Caco-2 (cell line): ENCODE measurements at regions not wholly inside any gene's neighbourhood (a gene's known extent, or its start where the extent isn't known, plus 50 kb on each side); places are given as distances from the start of the nearest gene placed in this dataset.
"Not testable (repeated sequence)": the region's sequence is repeated elsewhere in the genome, so short reads cannot be mapped to it uniquely, and the experiment has no call there.

Source experiments
- BruUV-seq: library from RNA; stranded (reverse); fragments of 400-500 nt; replicated peaks from 2 replicates; lab custom pipeline; 2021; lab: Mats Ljungman, UMichigan
- CTCF ChIA-PET: fragments of 300-600 bp; sonication (Branson Sonifier 250); formaldehyde crosslinking; loops from one replicate; lab custom pipeline; 2022; ENCODE audit warnings: antibody characterized with exemption; lab: Charles Lee
- POLR2A ChIA-PET: fragments of 300-600 bp; sonication (Branson Sonifier 250); formaldehyde crosslinking; loops from one replicate; lab custom pipeline; 2022; ENCODE audit warnings: antibody characterized with exemption; lab: Charles Lee
- DNase-seq, 2 experiments: peaks; one replicate each; pipeline versions ENCODE4 v3.0.0 to v3.0.0-alpha.2; 2020 to 2022
- H3K27me3 ChIP-seq: replicated peaks from 2 replicates; pipeline ENCODE4 v1.6.0; 2011; ENCODE audit warnings: low read length; ENCODE audit not compliant: control insufficient read depth, insufficient read depth
- H3K36me3 ChIP-seq: 2 replicates; pipeline ENCODE4 v1.5.1; 2011; ENCODE audit warnings: low read length; ENCODE audit not compliant: control insufficient read depth, insufficient read depth
- H3K4me1 ChIP-seq: fragments of 250-450 bp; sonication (Bioruptor Pico); 2 replicates; pipeline ENCODE4 v1.5.1; 2020; ENCODE audit warnings: mild to moderate bottlenecking
- H3K4me3 ChIP-seq: 2 replicates; pipeline ENCODE4 v1.5.1; 2011; ENCODE audit warnings: low read depth, mild to moderate bottlenecking, control low read depth, low read length
- H3K9me3 ChIP-seq: fragments of 250-450 bp; sonication (Bioruptor Pico); 2 replicates; pipeline ENCODE4 v1.5.1; 2020; ENCODE audit warnings: mild to moderate bottlenecking, moderate library complexity
- H3K27ac Mint-ChIP-seq: one replicate; pipeline ENCODE4 v1.8.0; 2022; ENCODE audit warnings: mixed read lengths; ENCODE audit not compliant: unreplicated experiment
- H3K27me3 Mint-ChIP-seq: one replicate; pipeline ENCODE4 v1.8.0; 2022; ENCODE audit warnings: mixed read lengths; ENCODE audit not compliant: insufficient read depth, unreplicated experiment
- H3K36me3 Mint-ChIP-seq: one replicate; pipeline ENCODE4 v1.8.0; 2022; ENCODE audit warnings: mild to moderate bottlenecking, mixed read lengths; ENCODE audit not compliant: insufficient read depth, unreplicated experiment
- H3K4me1 Mint-ChIP-seq: one replicate; pipeline ENCODE4 v1.8.0; 2022; ENCODE audit warnings: low read depth, mixed read lengths; ENCODE audit not compliant: unreplicated experiment
- H3K4me3 Mint-ChIP-seq: one replicate; pipeline ENCODE4 v1.8.0; 2022; ENCODE audit warnings: mild to moderate bottlenecking, moderate library complexity, mixed read lengths; ENCODE audit not compliant: unreplicated experiment
- H3K9me3 Mint-ChIP-seq: one replicate; pipeline ENCODE4 v1.8.0; 2022; ENCODE audit warnings: mixed read lengths; ENCODE audit not compliant: unreplicated experiment
- CTCF ChIP-seq, 2 experiments: fragments of 200-600 bp in 1 of 2; IDR thresholded peaks; 1 replicate in 1 of 2; 2 replicates in 1 of 2; pipeline versions ENCODE4 v1.5.1 to v1.8.0; 2011 to 2022; ENCODE audit warnings: antibody characterized with exemption in 1 of 2, control low read depth in 1 of 2, inconsistent platforms in 1 of 2, low read depth in 1 of 2, low read length in 1 of 2, mild to moderate bottlenecking in 1 of 2, moderate library complexity in 1 of 2; ENCODE audit not compliant: insufficient read depth in 1 of 2, severe bottlenecking in 1 of 2, unreplicated experiment in 1 of 2
- intact Hi-C: fragments of 100-400 bp; cut with micrococcal nuclease; formaldehyde crosslinking; loops from one replicate; pipeline ENCODE4 v1.10.0; 2022; ENCODE audit not compliant: unreplicated experiment

DNA sequence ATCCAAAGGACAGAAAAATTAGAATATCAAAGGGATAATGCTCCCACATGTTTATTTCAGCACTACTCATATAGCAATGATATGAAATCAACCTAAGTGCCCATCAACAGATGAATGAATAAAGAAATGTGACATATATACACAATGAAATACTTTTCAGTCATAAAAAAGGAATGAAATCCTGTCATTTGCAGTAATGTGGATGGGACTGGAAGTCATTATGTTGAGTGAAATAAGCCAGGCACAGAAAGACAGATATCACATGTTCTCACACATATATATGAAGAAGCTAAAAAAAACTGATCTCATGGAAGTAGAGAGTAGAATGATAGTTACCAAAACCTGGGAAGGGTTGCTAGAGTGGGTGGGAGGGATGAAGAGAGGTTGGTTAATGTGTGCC lies 135.7 kb downstream of the IBTK start:
- no peaks in the 10 kb centered on the region for H3K36me3 ChIP-seq
- TF ChIP-seq CTCF (IDR thresholded peaks at IDR 0.05; ENCODE audit: insufficient read depth in 1 of 2, low read depth in 1 of 2, low read length in 1 of 2, severe bottlenecking in 1 of 2, unreplicated experiment in 1 of 2) = no peak
- no peaks in the 10 kb centered on the region for H3K27me3 ChIP-seq
- no peaks in the 10 kb centered on the region for H3K9me3 ChIP-seq
- Mint-ChIP-seq H3K27ac (no peak overlapping the region), H3K9me3 (peaks cover 47% of the 10 kb centered on the region), H3K27me3 (no peaks in the 10 kb centered on the region), H3K36me3 (no peaks in the 10 kb centered on the region), H3K4me3 (no peak overlapping the region), H3K4me1 (no peaks in the 10 kb centered on the region)
- no TSS peak for BruUV-seq
- H3K4me1 ChIP-seq = no peaks in the 10 kb centered on the region
- ChIA-PET POLR2A (no interaction called here), CTCF (no interaction called here)
- H3K4me3 ChIP-seq = no peak overlapping the region
- no peak for DNase-seq
- intact Hi-C loops = no loop called here

GRCh38 chr6:82111114-82111513 lies 136.4 kb downstream of the IBTK start:
- Mint-ChIP-seq H3K9me3 (peaks cover 47% of the 10 kb centered on the region), H3K27ac (no peak overlapping the region)

DNA sequence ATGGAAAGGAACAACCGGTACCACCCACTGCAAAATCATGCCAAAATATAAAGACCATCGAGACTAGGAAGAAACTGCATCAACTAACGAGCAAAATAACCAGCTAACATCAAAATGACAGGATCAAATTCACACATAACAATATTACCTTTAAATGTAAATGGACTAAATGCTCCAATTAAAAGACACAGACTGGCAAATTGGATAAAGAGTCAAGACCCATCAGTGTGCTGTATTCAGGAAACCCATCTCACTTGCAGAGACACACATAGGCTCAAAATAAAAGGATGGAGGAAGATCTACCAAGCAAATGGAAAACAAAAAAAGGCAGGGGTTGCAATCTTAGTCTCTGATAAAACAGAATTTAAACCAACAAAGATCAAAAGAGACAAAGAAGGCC lies 144.4 kb downstream of the IBTK start:
- POLR2A ChIA-PET, H3K4me1 ChIP-seq, H3K4me3 ChIP-seq, CTCF ChIA-PET, H3K9me3 ChIP-seq, BruUV-seq, DNase-seq, H3K27me3 Mint-ChIP-seq, H3K27me3 ChIP-seq, H3K36me3 ChIP-seq, intact Hi-C loops, H3K4me1 Mint-ChIP-seq, H3K4me3 Mint-ChIP-seq, H3K36me3 Mint-ChIP-seq, H3K27ac Mint-ChIP-seq: not testable (repeated sequence)
- H3K9me3 Mint-ChIP-seq = peaks cover 10% of the 10 kb centered on the region

More at GRCh38 chr6:82111114-82111513, 136.4 kb downstream of the IBTK start:
- CTCF ChIA-PET = no interaction called here
- TF ChIP-seq CTCF (IDR thresholded peaks at IDR 0.05; ENCODE audit: insufficient read depth in 1 of 2, low read depth in 1 of 2, low read length in 1 of 2, severe bottlenecking in 1 of 2, unreplicated experiment in 1 of 2) = no peak
- no peaks in the 10 kb centered on the region for H3K4me1 Mint-ChIP-seq
- Histone ChIP-seq H3K4me1 (no peaks in the 10 kb centered on the region), H3K36me3 (no peaks in the 10 kb centered on the region), H3K9me3 (no peaks in the 10 kb centered on the region), H3K4me3 (no peak overlapping the region), H3K27me3 (no peaks in the 10 kb centered on the region)
- no peaks in the 10 kb centered on the region for H3K36me3 Mint-ChIP-seq
- no TSS peak for BruUV-seq
- intact Hi-C loops = no loop called here
- H3K4me3 Mint-ChIP-seq = no peak overlapping the region
- POLR2A ChIA-PET = no interaction called here
- no peaks in the 10 kb centered on the region for H3K27me3 Mint-ChIP-seq
- no peak for DNase-seq

DNA sequence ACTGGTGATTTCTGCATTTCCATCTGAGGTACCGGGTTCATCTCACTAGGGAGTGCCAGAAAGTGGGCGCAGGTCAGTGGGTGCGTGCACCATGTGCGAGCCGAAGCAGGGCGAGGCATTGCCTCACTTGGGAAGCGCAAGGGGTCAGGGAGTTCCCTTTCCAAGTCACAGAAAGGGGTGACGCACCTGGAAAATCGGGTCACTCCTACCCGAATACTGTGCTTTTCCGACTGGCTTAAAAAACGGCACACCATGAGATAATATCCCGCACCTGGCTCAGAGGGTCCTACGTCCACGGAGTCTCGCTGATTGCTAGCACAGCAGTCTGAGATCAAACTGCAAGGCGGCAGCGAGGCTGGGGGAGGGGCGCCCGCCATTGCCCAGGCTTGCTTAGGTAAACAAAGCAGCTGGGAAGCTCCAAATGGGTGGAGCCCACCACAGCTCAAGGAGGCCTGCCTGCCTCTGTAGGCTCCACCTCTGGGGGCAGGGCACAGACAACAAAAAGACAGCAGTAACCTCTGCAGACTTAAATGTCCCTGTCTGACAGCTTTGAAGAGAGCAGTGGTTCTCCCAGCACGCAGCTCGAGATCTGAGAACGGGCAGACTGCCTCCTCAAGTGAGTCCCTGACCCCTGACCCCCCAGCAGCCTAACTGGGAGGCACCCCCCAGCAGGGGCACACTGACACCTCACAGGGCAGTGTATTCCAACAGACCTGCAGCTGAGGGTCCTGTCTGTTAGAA lies 146.0 kb downstream of the IBTK start:
- Mint-ChIP-seq H3K27ac (peak overlapping the region; percentile 85), H3K4me3 (peak overlapping the region; percentile 72), H3K4me1 (peaks cover 10% of the 10 kb centered on the region)
- POLR2A ChIA-PET, intact Hi-C loops, H3K27me3 Mint-ChIP-seq, H3K27me3 ChIP-seq, H3K36me3 Mint-ChIP-seq, BruUV-seq, H3K36me3 ChIP-seq, CTCF ChIA-PET, H3K9me3 Mint-ChIP-seq, H3K9me3 ChIP-seq: not testable (repeated sequence)
- DNase-seq = peak in 1 of 2 experiments; percentile 24
- H3K4me3 ChIP-seq = peak overlapping the region; percentile 39
- H3K4me1 ChIP-seq = peaks cover 14% of the 10 kb centered on the region

DNA sequence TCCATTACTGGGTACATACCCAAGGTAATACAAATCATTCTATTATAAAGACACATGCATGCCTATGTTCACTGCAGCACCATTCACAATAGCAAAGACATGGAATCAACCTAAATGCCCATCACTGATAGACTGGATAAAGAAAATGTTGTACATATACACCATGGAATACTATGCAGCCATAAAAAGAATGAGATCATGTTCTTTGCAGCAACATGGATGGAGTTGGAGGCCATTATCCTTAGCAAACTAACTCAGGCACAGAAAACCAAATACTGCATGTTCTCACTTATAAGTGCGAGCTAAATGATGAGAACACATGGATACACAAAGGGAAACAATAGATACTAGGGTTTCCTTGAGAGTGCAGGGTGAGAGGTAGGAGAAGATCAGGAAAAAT lies 146.8 kb downstream of the IBTK start:
- intact Hi-C loops, H3K36me3 ChIP-seq, H3K9me3 Mint-ChIP-seq, H3K27me3 Mint-ChIP-seq, H3K9me3 ChIP-seq, H3K36me3 Mint-ChIP-seq, H3K27me3 ChIP-seq, POLR2A ChIA-PET, CTCF ChIA-PET, DNase-seq, BruUV-seq: not testable (repeated sequence)
- Histone ChIP-seq H3K4me3 (peak overlapping the region; percentile 39), H3K4me1 (peaks cover 14% of the 10 kb centered on the region)
- peak overlapping the region; percentile 72 for H3K4me3 Mint-ChIP-seq
- H3K27ac Mint-ChIP-seq = peak overlapping the region; percentile 85
- H3K4me1 Mint-ChIP-seq = peaks cover 10% of the 10 kb centered on the region
